Neural progenitor cell (in vitro differentiated cells): ENCODE measurements at regions not wholly inside any gene's neighbourhood (a gene's known extent, or its start where the extent isn't known, plus 50 kb on each side); places are given as distances from the start of the nearest gene placed in this dataset.

Source experiments
- EZH2 ChIP-seq: fragments of 200-600 bp; sonication (generic); IDR thresholded peaks from 2 replicates; pipeline ENCODE4 v1.6.1; 2017; ENCODE audit warnings: antibody characterized with exemption, mild to moderate bottlenecking, moderate library complexity
- TF ChIP-seq, protein P1 (sequence below): fragments of 200-600 bp; sonication (generic); IDR thresholded peaks from 2 replicates; pipeline ENCODE4 v1.5.1; 2017; ENCODE audit warnings: antibody characterized with exemption, mild to moderate bottlenecking

DNA sequence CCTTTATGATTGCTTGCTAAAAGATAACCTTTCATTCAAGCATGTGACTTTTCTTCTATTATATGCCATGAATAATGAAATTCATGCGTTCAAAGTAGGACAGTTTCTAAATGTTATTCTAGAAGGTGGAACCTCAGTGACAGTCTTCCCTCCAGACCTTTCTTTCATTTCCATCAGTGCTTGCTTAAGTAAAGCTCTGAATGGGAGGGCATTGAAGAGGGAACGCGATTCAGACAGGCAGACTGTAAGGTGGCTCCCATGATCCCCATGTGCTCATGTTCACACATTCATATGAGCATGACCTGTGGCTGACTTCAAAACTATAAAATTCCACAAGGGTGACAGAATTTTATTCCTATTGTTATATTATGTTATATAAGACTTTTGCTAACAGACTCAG is 1367.3 kb upstream of the IGFBP7 start:
- TF ChIP-seq, protein P1, sequence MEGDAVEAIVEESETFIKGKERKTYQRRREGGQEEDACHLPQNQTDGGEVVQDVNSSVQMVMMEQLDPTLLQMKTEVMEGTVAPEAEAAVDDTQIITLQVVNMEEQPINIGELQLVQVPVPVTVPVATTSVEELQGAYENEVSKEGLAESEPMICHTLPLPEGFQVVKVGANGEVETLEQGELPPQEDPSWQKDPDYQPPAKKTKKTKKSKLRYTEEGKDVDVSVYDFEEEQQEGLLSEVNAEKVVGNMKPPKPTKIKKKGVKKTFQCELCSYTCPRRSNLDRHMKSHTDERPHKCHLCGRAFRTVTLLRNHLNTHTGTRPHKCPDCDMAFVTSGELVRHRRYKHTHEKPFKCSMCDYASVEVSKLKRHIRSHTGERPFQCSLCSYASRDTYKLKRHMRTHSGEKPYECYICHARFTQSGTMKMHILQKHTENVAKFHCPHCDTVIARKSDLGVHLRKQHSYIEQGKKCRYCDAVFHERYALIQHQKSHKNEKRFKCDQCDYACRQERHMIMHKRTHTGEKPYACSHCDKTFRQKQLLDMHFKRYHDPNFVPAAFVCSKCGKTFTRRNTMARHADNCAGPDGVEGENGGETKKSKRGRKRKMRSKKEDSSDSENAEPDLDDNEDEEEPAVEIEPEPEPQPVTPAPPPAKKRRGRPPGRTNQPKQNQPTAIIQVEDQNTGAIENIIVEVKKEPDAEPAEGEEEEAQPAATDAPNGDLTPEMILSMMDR: no peak
- no peak for TF ChIP-seq EZH2
